COR-L47 (cell line): ENCODE measurements at regions not wholly inside any gene's neighbourhood (a gene's known extent, or its start where the extent isn't known, plus 50 kb on each side); places are given as distances from the start of the nearest gene placed in this dataset.

Experiments
- DNase-seq: peaks from one replicate; lab custom pipeline; 2025; lab: John Stamatoyannopoulos, UW

GRCh38 chr2:144583381-144583729 lies 63.4 kb upstream of the ZEB2 start:
- DNase-seq, result no peak

- DNase-seq, result no peak
Observed at GRCh38 chr2:144582651-144583380, 62.9 kb upstream of the ZEB2 start.

GRCh38 chr2:144580521-144581161 lies 60.7 kb upstream of the ZEB2 start:
- DNase-seq, result no peak

DNA sequence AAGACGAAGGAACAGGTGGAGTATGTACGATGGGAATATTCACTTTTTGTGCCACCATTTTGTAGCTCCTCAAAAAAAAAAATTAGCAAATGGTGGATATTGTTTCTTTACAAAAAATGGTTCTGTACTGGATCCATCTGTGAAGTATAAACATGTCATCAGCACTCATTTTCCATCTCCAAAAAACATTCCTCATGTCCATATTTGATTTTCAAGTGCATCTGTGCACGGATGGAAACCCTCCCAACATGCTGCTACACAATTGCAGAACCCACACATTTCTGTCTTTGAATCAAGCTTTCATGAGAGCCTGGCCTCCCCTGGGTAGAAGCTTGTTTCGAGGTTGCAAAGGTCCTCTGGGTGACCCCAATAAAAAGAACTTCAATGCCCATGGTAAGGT lies 59.6 kb upstream of the ZEB2 start:
- DNase-seq, result no peak

- DNase-seq, result no peak
Observed at GRCh38 chr2:144578099-144578498, 58.2 kb upstream of the ZEB2 start.

- DNase-seq, result no peak
Observed at GRCh38 chr2:144572977-144573376, 53.1 kb upstream of the ZEB2 start.

DNA sequence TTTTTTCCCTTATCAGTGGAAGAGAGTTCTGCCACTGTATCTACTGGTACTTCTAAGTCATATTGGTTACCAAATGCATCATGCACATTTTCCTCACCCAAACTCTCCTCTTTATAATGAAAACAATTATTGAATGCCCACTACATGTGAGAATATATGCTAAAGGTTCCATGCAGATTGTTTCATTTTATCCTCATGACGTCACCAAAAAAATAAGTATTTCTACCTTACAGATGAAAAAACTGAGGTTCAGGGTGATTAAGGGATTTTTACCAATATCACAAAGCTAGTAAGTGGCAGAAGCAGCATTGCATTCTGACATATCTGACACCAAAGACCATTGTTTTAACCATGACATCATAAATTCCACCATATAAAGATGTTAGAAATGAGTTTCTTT lies 51.9 kb upstream of the ZEB2 start:
- no peak for DNase-seq

DNA sequence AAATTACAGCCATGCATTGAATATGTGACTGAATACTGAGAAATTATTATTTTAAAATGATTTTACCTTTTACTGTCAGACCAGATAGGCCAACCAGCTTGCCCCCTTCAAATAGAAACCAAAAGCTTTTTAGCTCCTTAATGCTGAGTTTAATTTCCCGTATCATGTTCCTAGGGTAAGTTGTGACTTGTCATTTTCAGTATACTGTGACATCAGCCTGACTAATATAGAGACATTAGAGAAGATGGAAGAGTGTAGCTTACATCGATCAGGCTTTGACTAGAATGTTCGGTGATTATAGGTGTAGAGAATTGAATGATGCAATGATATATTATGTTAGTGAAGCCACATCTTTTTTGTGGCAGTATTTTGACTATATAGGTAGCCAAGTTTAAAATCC lies 50.6 kb upstream of the ZEB2 start:
- no peak for DNase-seq
